GM12892 (cell line): ENCODE measurements at regions not wholly inside any gene's neighbourhood (a gene's known extent, or its start where the extent isn't known, plus 50 kb on each side); places are given as distances from the start of the nearest gene placed in this dataset.

ENCODE experiments used
- POLR2A ChIP-seq: IDR thresholded peaks from 2 replicates; pipeline ENCODE4 v1.6.1; 2011; ENCODE audit warnings: low read depth, low read length, control low read depth
- POLR2AphosphoS5 ChIP-seq: IDR thresholded peaks from 2 replicates; pipeline ENCODE4 v1.6.1; 2011; ENCODE audit warnings: low read depth, low read length, control low read depth

- TF ChIP-seq POLR2A (no peak), POLR2AphosphoS5 (no peak)
These were observed 442.3 kb downstream of the LRRIQ3 start for GRCh38 chr1:73755649-73756048.
